ENCODE measurements at regions not wholly inside any gene's neighbourhood (a gene's known extent, or its start where the extent isn't known, plus 50 kb on each side); places are given as distances from the start of the nearest gene placed in this dataset.

DNA sequence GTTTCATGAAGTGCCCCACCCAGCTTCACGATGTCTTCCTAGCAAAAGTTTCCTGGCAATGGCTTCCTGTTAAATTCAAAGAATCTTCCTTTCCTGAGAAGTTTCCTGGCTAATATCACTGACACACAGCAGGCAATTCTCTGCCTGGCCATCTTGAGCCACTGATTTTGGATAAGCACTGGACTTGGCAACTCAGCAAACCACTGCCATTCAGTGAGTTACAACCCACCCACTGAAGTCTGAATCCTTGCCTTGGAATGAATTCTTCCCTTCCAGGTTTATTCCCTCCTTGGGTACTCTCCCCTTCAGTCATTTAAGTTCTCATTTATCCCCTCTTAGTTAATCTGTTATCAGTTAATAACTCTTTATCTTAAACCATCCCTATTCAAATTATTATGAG is 426.0 kb downstream of the MBD2 start:
- TF ChIP-seq CTCF (IDR thresholded peaks at IDR 0.05; ENCODE audit: poor library complexity, severe bottlenecking), result no peak
- Histone ChIP-seq H3K36me3 (ENCODE audit: low read depth) (no peaks in the 10 kb centered on the region), H3K4me3 (ENCODE audit: severe bottlenecking) (no peak overlapping the region), H3K27me3 (ENCODE audit: insufficient read depth, poor library complexity, severe bottlenecking) (no peaks in the 10 kb centered on the region), H3K27ac (ENCODE audit: poor library complexity, severe bottlenecking) (no peak overlapping the region), H3K4me1 (ENCODE audit: insufficient read depth, poor library complexity, severe bottlenecking) (peaks cover 15% of the 10 kb centered on the region), H3K9me3 (ENCODE audit: severe bottlenecking) (no peaks in the 10 kb centered on the region)
- DNase-seq (ENCODE audit: low spot score) (no peak), ATAC-seq (ENCODE audit: low read depth) (no peak)

DNA sequence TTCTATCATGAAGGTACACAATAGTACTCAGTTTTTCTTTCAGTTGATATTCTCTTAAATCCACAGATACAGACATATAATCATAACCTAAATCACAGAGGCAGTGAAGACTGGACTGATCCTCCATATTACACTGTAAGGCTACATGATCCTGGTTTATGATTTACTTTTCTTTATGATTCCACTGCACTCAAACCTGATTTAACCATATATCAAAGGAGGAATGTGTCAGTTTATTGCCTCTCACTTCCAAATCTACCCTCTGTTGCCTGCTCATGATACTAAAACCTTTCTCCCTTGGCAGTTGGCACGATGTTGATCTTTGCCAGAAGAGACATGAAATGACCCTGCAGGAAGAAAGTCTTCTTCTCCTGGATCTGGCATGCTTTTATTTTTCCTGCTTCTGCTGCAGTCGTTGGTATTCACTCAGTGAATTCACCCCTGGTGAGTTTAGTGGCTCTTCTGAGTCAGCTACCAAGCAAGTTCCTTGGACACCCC is 426.4 kb downstream of the MBD2 start:
- Histone ChIP-seq H3K4me1 (ENCODE audit: insufficient read depth, poor library complexity, severe bottlenecking) (peaks cover 15% of the 10 kb centered on the region), H3K9me3 (ENCODE audit: severe bottlenecking) (no peaks in the 10 kb centered on the region), H3K27me3 (ENCODE audit: insufficient read depth, poor library complexity, severe bottlenecking) (no peaks in the 10 kb centered on the region), H3K4me3 (ENCODE audit: severe bottlenecking) (no peak overlapping the region), H3K27ac (ENCODE audit: poor library complexity, severe bottlenecking) (no peak overlapping the region), H3K36me3 (ENCODE audit: low read depth) (no peaks in the 10 kb centered on the region)
- DNase-seq (ENCODE audit: low spot score), result no peak
- no peak for ATAC-seq (ENCODE audit: low read depth)
- TF ChIP-seq CTCF (IDR thresholded peaks at IDR 0.05; ENCODE audit: poor library complexity, severe bottlenecking), result no peak

GRCh38 chr18:53796040-53796729 is 428.3 kb downstream of the MBD2 start:
- no peak for TF ChIP-seq CTCF (IDR thresholded peaks at IDR 0.05; ENCODE audit: poor library complexity, severe bottlenecking)
- Histone ChIP-seq H3K27ac (ENCODE audit: poor library complexity, severe bottlenecking) (no peak overlapping the region), H3K36me3 (ENCODE audit: low read depth) (no peaks in the 10 kb centered on the region), H3K9me3 (ENCODE audit: severe bottlenecking) (no peaks in the 10 kb centered on the region), H3K4me1 (ENCODE audit: insufficient read depth, poor library complexity, severe bottlenecking) (peaks cover 15% of the 10 kb centered on the region), H3K4me3 (ENCODE audit: severe bottlenecking) (no peak overlapping the region), H3K27me3 (ENCODE audit: insufficient read depth, poor library complexity, severe bottlenecking) (no peaks in the 10 kb centered on the region)
- DNase-seq (ENCODE audit: low spot score), result no peak
- peak; percentile 88 for ATAC-seq (ENCODE audit: low read depth)

- TF ChIP-seq CTCF (IDR thresholded peaks at IDR 0.05; ENCODE audit: poor library complexity, severe bottlenecking), result no peak
- Histone ChIP-seq H3K27ac (ENCODE audit: poor library complexity, severe bottlenecking) (no peak overlapping the region), H3K36me3 (ENCODE audit: low read depth) (no peaks in the 10 kb centered on the region), H3K27me3 (ENCODE audit: insufficient read depth, poor library complexity, severe bottlenecking) (no peaks in the 10 kb centered on the region), H3K4me1 (ENCODE audit: insufficient read depth, poor library complexity, severe bottlenecking) (peaks cover 15% of the 10 kb centered on the region), H3K4me3 (ENCODE audit: severe bottlenecking) (no peak overlapping the region), H3K9me3 (ENCODE audit: severe bottlenecking) (no peaks in the 10 kb centered on the region)
- ATAC-seq (ENCODE audit: low read depth) (no peak), DNase-seq (ENCODE audit: low spot score) (no peak)
Measured at GRCh38 chr18:53795610-53796009, 428.9 kb downstream of the MBD2 start.

- H3K4me3 ChIP-seq (ENCODE audit: severe bottlenecking), result no peak overlapping the region
- H3K36me3 ChIP-seq (ENCODE audit: low read depth), result no peaks in the 10 kb centered on the region
- DNase-seq (ENCODE audit: low spot score) (no peak), ATAC-seq (ENCODE audit: low read depth) (peak; percentile 65)
- no peak for TF ChIP-seq CTCF (IDR thresholded peaks at IDR 0.05; ENCODE audit: poor library complexity, severe bottlenecking)
- H3K9me3 ChIP-seq (ENCODE audit: severe bottlenecking), result no peaks in the 10 kb centered on the region
- H3K27me3 ChIP-seq (ENCODE audit: insufficient read depth, poor library complexity, severe bottlenecking), result no peaks in the 10 kb centered on the region
- peaks cover 15% of the 10 kb centered on the region for H3K4me1 ChIP-seq (ENCODE audit: insufficient read depth, poor library complexity, severe bottlenecking)
- H3K27ac ChIP-seq (ENCODE audit: poor library complexity, severe bottlenecking), result no peak overlapping the region
Measured at GRCh38 chr18:53795061-53795460, 429.4 kb downstream of the MBD2 start.
